H9 (cell line): ENCODE measurements at regions not wholly inside any gene's neighbourhood (a gene's known extent, or its start where the extent isn't known, plus 50 kb on each side); places are given as distances from the start of the nearest gene placed in this dataset.

Experiments used
- DNase-seq: peaks from one replicate; pipeline ENCODE4 v3.0.0-alpha.2; 2017
- H2AFZ ChIP-seq: one replicate; pipeline ENCODE4 v1.6.1; 2013; ENCODE audit warnings: mild to moderate bottlenecking, low read length, control low read depth, moderate library complexity
- H2AK5ac ChIP-seq: 2 replicates; pipeline ENCODE4 v1.6.1; 2013; ENCODE audit warnings: low read length, control low read depth, mixed read lengths; ENCODE audit not compliant: insufficient read length
- H2BK120ac ChIP-seq: one replicate; pipeline ENCODE4 v1.6.1; 2013; ENCODE audit warnings: low read depth, mild to moderate bottlenecking, low read length, control low read depth, inconsistent platforms; ENCODE audit not compliant: poor library complexity, severe bottlenecking
- H2BK12ac ChIP-seq: 2 replicates; pipeline ENCODE4 v1.6.1; 2013; ENCODE audit warnings: low read length, control low read depth, mixed read lengths, low read depth; ENCODE audit not compliant: insufficient read length
- H2BK15ac ChIP-seq: 2 replicates; pipeline ENCODE4 v1.6.1; 2013; ENCODE audit warnings: low read depth, low read length, control low read depth
- H2BK20ac ChIP-seq: one replicate; pipeline ENCODE4 v1.6.1; 2013; ENCODE audit warnings: low read depth, mild to moderate bottlenecking, low read length, control low read depth, inconsistent platforms; ENCODE audit not compliant: poor library complexity, severe bottlenecking
- H2BK5ac ChIP-seq: 2 replicates; pipeline ENCODE4 v1.6.1; 2013; ENCODE audit warnings: low read length, control low read depth, mixed read lengths; ENCODE audit not compliant: insufficient read length
- H3K14ac ChIP-seq: 2 replicates; pipeline ENCODE4 v1.6.1; 2013; ENCODE audit warnings: low read length, control low read depth; ENCODE audit not compliant: insufficient read depth
- H3K18ac ChIP-seq: 2 replicates; pipeline ENCODE4 v1.6.1; 2013; ENCODE audit warnings: low read depth, mild to moderate bottlenecking, mixed read lengths, low read length, control low read depth; ENCODE audit not compliant: insufficient read length
- H3K23ac ChIP-seq: 2 replicates; pipeline ENCODE4 v1.6.1; 2013; ENCODE audit warnings: low read length, control low read depth, mixed read lengths, low read depth; ENCODE audit not compliant: insufficient read length
- H3K23me2 ChIP-seq: 2 replicates; pipeline ENCODE4 v1.6.1; 2013; ENCODE audit warnings: low read depth, mild to moderate bottlenecking, mixed read lengths, low read length, control low read depth; ENCODE audit not compliant: insufficient read length, poor library complexity, severe bottlenecking
- H3K27ac ChIP-seq: 2 replicates; pipeline ENCODE4 v1.5.1; 2013; ENCODE audit warnings: low read length, control low read depth, mixed read lengths, low read depth; ENCODE audit not compliant: insufficient read length
- H3K27me3 ChIP-seq: 2 replicates; pipeline ENCODE4 v1.6.1; 2013; ENCODE audit warnings: low read length, control low read depth, inconsistent platforms; ENCODE audit not compliant: insufficient read depth
- H3K4ac ChIP-seq: 2 replicates; pipeline ENCODE4 v1.6.1; 2013; ENCODE audit warnings: low read depth, mild to moderate bottlenecking, control low read depth, inconsistent platforms, low read length, moderate library complexity
- H3K4me1 ChIP-seq: 2 replicates; pipeline ENCODE4 v1.6.1; 2013; ENCODE audit warnings: low read length, control low read depth, inconsistent platforms; ENCODE audit not compliant: insufficient read depth
- H3K4me2 ChIP-seq: 2 replicates; pipeline ENCODE4 v1.6.1; 2013; ENCODE audit warnings: low read length, control low read depth, mixed read lengths; ENCODE audit not compliant: insufficient read length, insufficient read depth
- H3K56ac ChIP-seq: 2 replicates; pipeline ENCODE4 v1.6.1; 2013; ENCODE audit warnings: low read depth, mild to moderate bottlenecking, mixed read lengths, low read length, control low read depth; ENCODE audit not compliant: insufficient read length
- H3K79me1 ChIP-seq: 2 replicates; pipeline ENCODE4 v1.6.1; 2013; ENCODE audit warnings: low read depth, mild to moderate bottlenecking, moderate library complexity, low read length, control low read depth, inconsistent platforms; ENCODE audit not compliant: insufficient read depth, poor library complexity, severe bottlenecking
- H3K79me2 ChIP-seq: 2 replicates; pipeline ENCODE4 v1.6.1; 2013; ENCODE audit warnings: low read length, control low read depth, inconsistent platforms; ENCODE audit not compliant: insufficient read depth
- H3K9ac ChIP-seq: 2 replicates; pipeline ENCODE4 v1.6.1; 2013; ENCODE audit warnings: low read length, control low read depth, mixed read lengths; ENCODE audit not compliant: insufficient read length; ENCODE audit errors: extremely low read depth
- H3K9me3 ChIP-seq: one replicate; pipeline ENCODE4 v1.6.1; 2013; ENCODE audit warnings: low read depth, low read length, inconsistent platforms; ENCODE audit not compliant: control insufficient read depth
- H3T11ph ChIP-seq: one replicate; pipeline ENCODE4 v1.6.1; 2013; ENCODE audit warnings: mild to moderate bottlenecking, low read length, control low read depth, inconsistent platforms
- H4K20me1 ChIP-seq: one replicate; pipeline ENCODE4 v1.6.1; 2013; ENCODE audit not compliant: control insufficient read depth, insufficient read length, insufficient read depth
- H4K5ac ChIP-seq: 2 replicates; pipeline ENCODE4 v1.6.1; 2013; ENCODE audit warnings: low read depth, mild to moderate bottlenecking, mixed read lengths, low read length, control low read depth; ENCODE audit not compliant: insufficient read length
- H4K8ac ChIP-seq: replicated peaks from 2 replicates; pipeline ENCODE4 v1.6.1; 2013; ENCODE audit warnings: low read length, control low read depth, mixed read lengths, low read depth; ENCODE audit not compliant: insufficient read length
- H4K91ac ChIP-seq: 2 replicates; pipeline ENCODE4 v1.6.1; 2013; ENCODE audit warnings: low read depth, mild to moderate bottlenecking, moderate library complexity, mixed read lengths, low read length, control low read depth; ENCODE audit not compliant: insufficient read length
- H3K27ac Mint-ChIP-seq, 3 experiments: 2 replicates in 2 of 3; 3 replicates in 1 of 3; pipeline ENCODE4 v1.8.0; 2020 to 2021; ENCODE audit warnings: mixed read lengths in 3 of 3, mild to moderate bottlenecking in 1 of 3, moderate library complexity in 1 of 3
- H3K27me3 Mint-ChIP-seq: 2 replicates; pipeline ENCODE4 v1.8.0; 2021; ENCODE audit warnings: low read depth, mild to moderate bottlenecking, moderate library complexity, mixed read lengths
- H3K36me3 Mint-ChIP-seq, 3 experiments: 2 replicates in 2 of 3; 3 replicates in 1 of 3; pipeline ENCODE4 v1.8.0; 2020 to 2021; ENCODE audit warnings: low read depth in 3 of 3, mixed read lengths in 3 of 3; ENCODE audit not compliant: insufficient read depth in 1 of 3
- H3K4me1 Mint-ChIP-seq, 2 experiments: 2 replicates each; pipeline ENCODE4 v1.8.0; 2020; ENCODE audit warnings: mixed read lengths in 2 of 2
- H3K4me3 Mint-ChIP-seq, 2 experiments: 2 replicates in 1 of 2; 3 replicates in 1 of 2; pipeline ENCODE4 v1.8.0; 2020 to 2021; ENCODE audit warnings: mild to moderate bottlenecking in 2 of 2, mixed read lengths in 2 of 2, moderate library complexity in 1 of 2
- H3K9me3 Mint-ChIP-seq, 2 experiments: 2 replicates in 1 of 2; 3 replicates in 1 of 2; pipeline ENCODE4 v1.8.0; 2020; ENCODE audit warnings: mild to moderate bottlenecking in 2 of 2, mixed read lengths in 2 of 2, moderate library complexity in 1 of 2
- WGBS: extraction: QIAGEN DNeasy Blood & Tissue Kit; methylation state at CpG from one replicate; pipeline ENCODE4 v1.1.7; 2013; ENCODE audit warnings: missing lambda C conversion rate, low lambda C conversion rate, mixed read lengths; ENCODE audit not compliant: insufficient read length; ENCODE audit errors: extremely low coverage; 5-methylcytosine and 5-hydroxymethylcytosine counted together
- TF ChIP-seq, protein P1 (sequence below): fragments of 200-600 bp; sonication (generic); conservative IDR thresholded peaks from 3 replicates; pipeline ENCODE4 v1.8.0; 2021; ENCODE audit warnings: antibody characterized with exemption, mild to moderate bottlenecking

DNA sequence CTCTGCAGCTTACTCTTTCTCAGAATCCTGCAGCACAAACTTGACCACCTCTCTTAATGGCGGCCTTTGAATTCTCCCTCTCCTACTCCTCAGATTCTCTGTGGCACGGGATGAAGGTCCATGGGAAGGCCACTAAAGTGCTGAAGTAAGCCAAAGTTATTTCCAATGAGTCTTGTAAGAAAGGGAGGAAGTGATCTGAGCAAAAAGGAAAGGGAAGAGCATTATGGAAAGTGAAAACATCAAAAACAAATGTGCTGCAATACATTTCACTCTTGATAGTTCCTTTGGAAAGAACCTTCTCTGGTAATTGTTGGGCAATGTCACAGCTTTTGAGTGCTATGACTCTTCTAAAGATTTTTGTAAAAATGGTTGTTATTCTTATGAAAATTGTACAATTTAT lies 54.3 kb upstream of the CAMK2D start:
- no peak overlapping the region for H3K27ac ChIP-seq
- DNase-seq = no peak
- no peak overlapping the region for H3K18ac ChIP-seq
- H3T11ph ChIP-seq = no peak overlapping the region
- H3K4me1 ChIP-seq = no peaks in the 10 kb centered on the region
- Mint-ChIP-seq H3K27me3 (no peaks in the 10 kb centered on the region), H3K27ac (no peak overlapping the region), H3K4me3 (no peak overlapping the region), H3K36me3 (no peaks in the 10 kb centered on the region), H3K4me1 (no peaks in the 10 kb centered on the region), H3K9me3 (no peaks in the 10 kb centered on the region)
- no peak overlapping the region for H2AFZ ChIP-seq
- no peak overlapping the region for H4K5ac ChIP-seq
- no peak overlapping the region for H2BK15ac ChIP-seq
- H3K4ac ChIP-seq = no peak overlapping the region
- no peak overlapping the region for H4K91ac ChIP-seq
- H3K23me2 ChIP-seq = no peaks in the 10 kb centered on the region
- no peak overlapping the region for H2BK120ac ChIP-seq
- TF ChIP-seq, protein P1, sequence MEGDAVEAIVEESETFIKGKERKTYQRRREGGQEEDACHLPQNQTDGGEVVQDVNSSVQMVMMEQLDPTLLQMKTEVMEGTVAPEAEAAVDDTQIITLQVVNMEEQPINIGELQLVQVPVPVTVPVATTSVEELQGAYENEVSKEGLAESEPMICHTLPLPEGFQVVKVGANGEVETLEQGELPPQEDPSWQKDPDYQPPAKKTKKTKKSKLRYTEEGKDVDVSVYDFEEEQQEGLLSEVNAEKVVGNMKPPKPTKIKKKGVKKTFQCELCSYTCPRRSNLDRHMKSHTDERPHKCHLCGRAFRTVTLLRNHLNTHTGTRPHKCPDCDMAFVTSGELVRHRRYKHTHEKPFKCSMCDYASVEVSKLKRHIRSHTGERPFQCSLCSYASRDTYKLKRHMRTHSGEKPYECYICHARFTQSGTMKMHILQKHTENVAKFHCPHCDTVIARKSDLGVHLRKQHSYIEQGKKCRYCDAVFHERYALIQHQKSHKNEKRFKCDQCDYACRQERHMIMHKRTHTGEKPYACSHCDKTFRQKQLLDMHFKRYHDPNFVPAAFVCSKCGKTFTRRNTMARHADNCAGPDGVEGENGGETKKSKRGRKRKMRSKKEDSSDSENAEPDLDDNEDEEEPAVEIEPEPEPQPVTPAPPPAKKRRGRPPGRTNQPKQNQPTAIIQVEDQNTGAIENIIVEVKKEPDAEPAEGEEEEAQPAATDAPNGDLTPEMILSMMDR = no peak
- H2BK5ac ChIP-seq = no peak overlapping the region
- H3K27me3 ChIP-seq = no peaks in the 10 kb centered on the region
- WGBS = no CpG with 5 or more reads among the region's 2 CpGs
- no peaks in the 10 kb centered on the region for H4K20me1 ChIP-seq
- H3K14ac ChIP-seq = no peak overlapping the region
- H2AK5ac ChIP-seq = no peak overlapping the region
- no peak overlapping the region for H2BK12ac ChIP-seq
- no peaks in the 10 kb centered on the region for H3K79me2 ChIP-seq
- no peak overlapping the region for H3K9ac ChIP-seq
- H3K23ac ChIP-seq = no peak overlapping the region
- H4K8ac ChIP-seq = no peak overlapping the region
- no peak overlapping the region for H3K4me2 ChIP-seq
- no peak overlapping the region for H3K56ac ChIP-seq
- no peaks in the 10 kb centered on the region for H3K79me1 ChIP-seq
- H2BK20ac ChIP-seq = no peak overlapping the region
- H3K9me3 ChIP-seq = no peaks in the 10 kb centered on the region
